TTC549 (cell line): ENCODE measurements at regions not wholly inside any gene's neighbourhood (a gene's known extent, or its start where the extent isn't known, plus 50 kb on each side); places are given as distances from the start of the nearest gene placed in this dataset.

Source experiments
- FAIRE-seq: peaks from 2 replicates; lab custom pipeline; 2012; peaks lifted over from hg19 to GRCh38; lab: Jason Lieb, UNC

DNA sequence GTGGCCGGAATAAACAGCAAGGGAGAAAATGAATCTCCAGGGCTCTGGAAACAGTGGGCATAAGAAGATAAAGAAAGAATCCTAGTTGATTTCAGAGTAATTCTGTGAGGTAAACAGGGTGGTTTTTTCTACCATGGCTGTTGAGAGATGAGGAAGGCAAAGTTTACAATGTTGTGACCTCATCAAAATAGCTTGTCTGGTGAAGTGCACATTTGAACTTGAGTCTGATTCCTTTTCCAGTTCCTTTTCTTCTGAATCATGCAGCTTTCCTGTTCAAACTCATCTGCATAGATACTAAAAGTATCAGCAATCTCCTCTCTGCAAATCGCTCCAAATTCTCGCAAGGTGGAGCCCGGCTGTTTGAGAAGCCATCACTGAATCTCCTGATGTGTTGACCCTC lies 161.7 kb downstream of the PLPP3 start:
- FAIRE-seq, result no peak

DNA sequence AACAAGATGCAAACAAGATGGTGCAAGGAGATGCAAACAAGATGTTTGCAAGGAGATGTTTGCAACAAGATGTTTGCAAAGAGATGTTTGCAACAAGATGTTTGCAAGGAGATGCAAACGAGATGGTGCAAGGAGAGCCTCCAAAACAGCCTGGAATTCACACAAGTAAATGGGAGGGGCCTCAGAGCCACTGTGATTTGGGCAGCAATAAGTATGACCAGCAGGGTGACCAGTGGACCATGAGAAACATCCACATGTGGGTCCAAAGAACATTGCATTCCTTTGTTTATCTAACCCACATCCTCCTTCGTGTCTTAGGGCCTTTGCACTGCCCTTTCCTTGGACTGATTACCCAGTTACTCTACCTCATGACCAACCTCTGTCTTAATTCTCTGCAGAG lies 162.9 kb downstream of the PLPP3 start:
- no peak for FAIRE-seq

DNA sequence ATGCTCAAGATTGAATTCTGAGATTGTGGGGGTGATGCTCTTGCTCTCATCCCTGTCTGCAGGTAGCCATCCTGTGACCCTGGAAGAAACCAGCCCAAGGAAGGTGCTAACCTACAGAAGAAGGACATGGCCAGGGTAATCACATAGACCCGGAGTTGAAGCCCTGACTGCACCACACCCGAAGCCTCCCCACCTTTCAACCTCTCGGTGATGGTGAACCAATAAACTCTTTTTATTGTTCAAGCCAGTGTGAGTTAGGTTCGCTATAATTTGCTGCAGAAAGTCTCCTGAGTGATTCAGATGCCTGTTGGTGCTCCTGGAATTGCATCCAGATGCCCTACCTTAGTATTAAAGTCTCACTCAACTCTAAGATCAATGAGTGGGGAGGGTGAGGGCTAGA lies 163.6 kb downstream of the PLPP3 start:
- no peak for FAIRE-seq

DNA sequence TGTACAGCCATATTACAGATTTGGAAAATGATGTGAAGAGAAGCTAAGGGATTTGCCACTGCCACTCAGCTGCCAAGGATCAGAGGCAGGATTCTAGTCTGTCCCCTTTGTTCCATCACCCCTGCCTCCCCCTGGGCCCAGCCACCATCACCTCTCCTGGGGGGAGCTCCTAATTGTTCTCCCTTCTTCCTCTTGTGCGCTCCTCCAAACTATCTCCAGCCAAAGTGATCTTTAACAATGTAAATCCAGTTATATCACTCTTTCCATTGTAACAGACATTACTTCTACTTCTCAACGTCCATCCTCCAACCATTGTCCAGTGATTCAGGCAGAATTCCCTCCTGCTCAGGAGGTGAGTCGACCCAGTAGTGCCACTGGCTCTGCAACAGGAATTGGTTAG lies 164.1 kb downstream of the PLPP3 start:
- FAIRE-seq, result no peak

DNA sequence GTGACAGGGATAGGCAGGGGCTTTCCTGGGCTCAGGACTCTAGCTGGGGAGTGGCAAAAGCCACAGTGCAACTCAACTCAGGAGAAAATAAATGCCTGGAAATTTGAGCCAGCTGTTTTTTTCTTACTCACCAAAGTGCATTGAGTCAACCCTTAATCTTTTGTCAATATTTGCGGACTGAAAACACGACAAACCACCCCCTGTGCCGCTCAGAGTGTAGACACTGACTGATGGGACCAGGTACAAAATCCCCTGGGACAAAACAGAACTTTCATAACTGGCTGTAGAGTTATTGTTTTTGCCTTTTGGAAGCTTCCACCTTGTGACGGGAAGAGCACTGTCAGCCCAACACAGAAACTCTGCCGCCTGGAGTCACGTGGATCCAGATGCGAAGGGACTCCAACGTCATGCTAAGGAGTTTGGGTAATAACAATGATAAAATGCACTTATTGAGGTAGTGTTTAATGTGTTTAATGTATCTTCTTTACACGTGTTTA lies 164.6 kb downstream of the PLPP3 start:
- FAIRE-seq, result no peak

DNA sequence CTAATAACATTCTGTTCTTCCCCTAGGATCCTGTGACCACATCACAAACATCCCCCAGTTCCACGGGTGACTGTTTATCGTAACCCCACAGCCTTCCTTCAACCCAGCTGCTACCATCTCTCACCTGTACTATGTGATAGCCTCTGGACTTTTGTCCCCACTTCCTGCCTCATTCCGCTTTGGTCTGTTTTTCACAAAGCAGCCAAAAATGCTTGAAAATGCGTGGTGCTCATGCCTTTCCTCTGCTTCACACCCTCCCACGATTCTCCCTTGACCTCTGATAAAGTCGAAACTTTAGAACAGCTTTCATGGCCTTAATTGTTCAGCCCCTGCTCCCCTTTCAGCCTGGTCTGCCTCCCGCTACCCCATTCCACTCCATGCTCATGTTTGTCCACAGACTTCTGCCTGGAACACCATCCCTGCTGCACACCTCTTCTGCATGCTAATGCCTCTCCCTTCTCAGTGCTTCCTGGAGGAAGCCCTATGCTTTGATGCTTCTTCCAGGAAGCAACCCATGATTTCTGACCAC lies 165.6 kb downstream of the PLPP3 start:
- FAIRE-seq, result no peak

DNA sequence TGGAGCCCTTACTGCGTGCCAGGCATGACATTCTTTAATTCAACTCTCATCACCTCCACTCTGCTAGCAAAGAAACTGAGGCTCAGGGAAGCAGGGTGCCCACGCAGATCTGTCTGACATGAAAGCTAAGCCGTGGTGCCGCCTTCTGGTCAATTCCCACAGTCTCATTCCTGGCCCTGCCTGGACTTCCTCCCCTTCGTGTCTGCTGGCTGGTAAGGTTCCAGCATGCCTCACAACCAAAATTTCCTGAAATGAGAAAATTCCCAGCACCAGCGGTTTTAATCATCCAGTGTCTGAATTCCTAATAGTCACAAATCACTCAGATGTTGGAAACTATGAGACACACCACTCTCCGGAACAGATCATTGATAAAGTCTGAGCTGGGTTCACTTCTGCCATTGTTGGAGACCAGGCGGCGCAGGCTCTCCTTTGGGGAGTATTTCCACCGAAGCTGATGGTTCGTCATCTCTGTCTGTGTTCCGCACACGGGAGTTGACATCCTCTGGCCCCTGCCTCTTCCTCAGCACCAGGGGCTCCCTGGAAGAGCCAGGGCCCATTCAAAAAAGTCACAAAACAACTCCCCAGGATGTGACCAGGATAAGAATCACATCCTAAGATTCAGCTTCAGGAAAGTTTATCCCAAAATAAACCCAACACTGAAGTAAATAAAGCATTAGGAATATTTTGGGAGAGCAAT lies 167.7 kb downstream of the PLPP3 start:
- no peak for FAIRE-seq

DNA sequence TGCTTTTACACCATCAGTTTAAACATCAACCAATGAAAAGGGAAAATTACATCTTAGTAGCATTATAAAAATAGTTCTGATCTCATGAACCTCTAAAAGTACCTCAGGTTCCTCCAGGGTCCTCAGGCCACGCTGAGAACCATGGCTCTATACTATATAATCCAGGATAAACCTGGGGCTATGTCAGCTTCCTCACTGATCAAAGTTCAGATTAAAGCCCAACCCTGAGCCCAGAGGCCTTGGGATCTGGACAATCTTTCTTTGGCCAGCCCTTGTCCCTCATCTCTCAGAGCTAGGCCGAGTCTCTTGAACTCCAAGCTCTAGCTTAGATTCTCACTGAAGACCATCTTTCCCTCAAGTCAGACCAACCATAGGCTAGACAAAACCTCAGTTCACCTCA lies 168.3 kb downstream of the PLPP3 start:
- FAIRE-seq, result no peak

DNA sequence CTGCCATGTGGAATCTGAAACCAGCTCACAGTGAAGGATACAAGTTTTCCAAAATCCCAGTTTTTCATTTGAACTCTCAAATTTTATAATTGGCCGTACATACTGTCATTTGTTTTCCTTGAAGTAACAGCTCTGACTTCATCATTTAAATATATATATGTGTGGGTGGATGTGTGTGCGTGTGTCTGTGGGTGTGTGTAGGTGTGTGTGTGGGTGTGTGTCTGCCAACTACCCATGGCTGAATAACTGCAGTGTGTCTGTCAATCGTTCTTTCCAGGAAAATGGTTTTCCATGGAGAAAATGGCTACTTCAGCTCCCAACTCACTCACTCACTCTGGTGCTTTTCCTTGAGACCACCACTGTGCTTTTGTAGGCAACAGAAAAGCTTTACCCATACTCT lies 169.0 kb downstream of the PLPP3 start:
- no peak for FAIRE-seq

DNA sequence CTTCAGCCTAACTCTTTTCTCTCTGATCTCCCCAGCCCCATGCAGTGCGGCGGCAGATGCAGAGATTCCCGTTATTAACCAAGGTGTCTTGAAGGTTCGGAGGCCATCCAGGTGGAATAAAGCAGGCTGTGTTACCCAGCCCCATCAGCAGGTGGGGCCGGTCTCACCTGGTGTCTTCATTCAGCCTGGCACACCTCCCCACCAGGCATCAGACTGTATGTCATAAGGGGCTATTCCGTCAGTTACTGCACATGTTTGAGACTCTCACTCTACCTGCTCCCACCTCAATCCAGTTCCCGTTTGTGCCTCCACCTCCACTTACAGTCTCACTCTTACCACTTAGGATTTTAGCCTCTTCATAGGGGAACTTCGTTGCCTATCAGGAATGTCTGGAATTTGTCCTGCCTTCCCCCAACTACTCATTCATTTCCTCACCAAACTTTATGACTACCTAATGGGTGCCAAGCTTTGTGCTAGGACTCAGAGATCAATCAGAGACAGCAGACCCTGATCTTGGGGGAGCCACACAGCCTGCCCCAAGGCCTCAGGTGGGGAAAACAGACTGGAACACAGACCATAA lies 170.2 kb downstream of the PLPP3 start:
- FAIRE-seq, result no peak

DNA sequence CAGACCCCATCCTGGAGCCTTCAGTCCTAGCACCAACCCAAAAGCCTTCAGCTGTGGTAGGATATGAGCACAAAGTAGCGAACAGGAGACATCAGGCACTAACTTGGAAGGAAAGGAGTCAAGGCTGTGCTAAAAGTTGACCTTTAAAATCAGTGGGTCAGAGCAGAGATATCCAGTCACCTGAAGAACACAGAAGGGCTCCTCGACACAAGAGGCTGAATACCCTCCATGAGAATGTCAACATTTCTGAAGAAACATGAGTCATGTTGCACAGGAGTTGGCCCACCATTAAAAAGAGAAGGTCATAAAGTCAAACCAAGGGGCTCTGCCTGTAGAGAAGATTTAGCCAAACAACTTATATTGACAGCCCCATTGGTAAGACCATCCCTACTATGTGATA lies 172.5 kb downstream of the PLPP3 start:
- no peak for FAIRE-seq

DNA sequence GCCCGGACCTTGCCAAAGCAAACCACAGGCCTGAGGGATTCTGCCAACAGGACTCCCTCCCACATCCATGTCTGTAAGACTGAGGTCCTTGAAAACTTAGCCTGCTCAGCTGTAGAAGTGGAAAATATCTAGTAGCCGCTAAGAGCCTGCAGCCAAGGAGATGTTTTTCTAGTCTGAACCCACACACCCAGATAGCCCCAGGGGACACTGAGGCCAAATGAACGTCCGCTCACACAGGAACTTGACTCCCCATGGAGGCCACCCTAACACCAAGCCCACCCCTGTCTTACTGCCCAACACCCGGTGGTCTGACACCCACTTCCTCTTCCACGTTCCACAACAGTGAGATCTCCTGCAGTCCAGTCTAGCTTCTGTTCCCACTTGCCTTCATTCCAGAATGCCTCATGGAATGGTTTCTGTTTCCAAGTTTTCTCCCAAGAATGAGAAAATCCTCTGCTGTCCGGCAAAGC lies 174.8 kb downstream of the PLPP3 start:
- FAIRE-seq, result no peak

DNA sequence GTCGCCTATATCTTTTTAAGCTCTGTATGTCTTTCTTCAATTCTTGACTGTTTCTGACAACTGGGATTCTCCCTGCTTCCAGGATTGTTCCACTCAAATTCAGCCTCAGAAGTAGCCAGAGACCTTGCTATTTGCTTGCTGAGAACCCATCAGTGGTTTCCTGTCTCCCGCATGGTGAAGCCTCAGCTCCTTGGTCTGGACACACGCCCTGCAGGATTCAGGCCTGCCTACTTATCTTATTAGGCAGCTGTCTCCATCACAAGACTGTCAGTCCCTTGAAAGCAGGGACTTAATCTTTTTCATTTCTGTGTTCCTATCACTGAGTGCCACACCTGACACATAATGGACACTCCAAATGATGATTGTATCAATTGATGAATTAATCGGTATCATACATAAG lies 175.3 kb downstream of the PLPP3 start:
- FAIRE-seq, result no peak

DNA sequence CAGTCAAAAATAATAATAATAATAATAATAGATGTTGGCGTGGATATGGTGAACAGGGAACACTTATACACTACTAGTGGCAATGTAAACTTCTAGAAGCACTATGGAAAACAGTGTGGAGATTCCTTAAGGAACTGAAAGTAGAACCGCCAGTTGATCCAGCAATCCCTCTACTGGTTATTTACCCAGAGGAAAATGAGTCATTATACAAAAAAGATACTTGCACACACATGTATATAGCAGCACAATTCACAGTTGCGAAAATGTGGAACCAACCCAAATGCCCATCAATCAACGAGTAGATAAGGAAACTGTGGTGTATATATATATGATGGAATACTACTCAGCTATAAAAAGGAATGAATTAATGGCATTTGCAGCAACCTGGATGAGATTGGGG lies 176.0 kb downstream of the PLPP3 start:
- no peak for FAIRE-seq

DNA sequence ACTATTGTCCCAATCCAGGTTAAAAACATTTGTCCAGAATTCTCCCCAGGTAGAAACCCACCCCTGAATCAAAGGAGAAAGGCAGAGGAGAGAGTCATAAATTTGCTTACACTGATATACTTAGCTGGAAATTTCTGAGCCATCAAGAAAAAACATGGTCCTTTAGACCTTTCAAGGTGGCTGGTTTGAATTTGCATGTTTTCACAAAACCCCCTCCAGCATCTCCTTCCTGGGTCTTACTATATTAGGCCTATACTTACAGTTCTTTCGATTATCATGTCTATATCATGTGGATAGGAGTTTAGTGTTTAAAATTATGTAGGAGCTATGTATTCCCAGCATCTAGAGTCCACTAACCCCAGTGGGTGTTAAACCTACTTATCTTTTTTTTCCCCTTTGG lies 178.2 kb downstream of the PLPP3 start:
- no peak for FAIRE-seq

DNA sequence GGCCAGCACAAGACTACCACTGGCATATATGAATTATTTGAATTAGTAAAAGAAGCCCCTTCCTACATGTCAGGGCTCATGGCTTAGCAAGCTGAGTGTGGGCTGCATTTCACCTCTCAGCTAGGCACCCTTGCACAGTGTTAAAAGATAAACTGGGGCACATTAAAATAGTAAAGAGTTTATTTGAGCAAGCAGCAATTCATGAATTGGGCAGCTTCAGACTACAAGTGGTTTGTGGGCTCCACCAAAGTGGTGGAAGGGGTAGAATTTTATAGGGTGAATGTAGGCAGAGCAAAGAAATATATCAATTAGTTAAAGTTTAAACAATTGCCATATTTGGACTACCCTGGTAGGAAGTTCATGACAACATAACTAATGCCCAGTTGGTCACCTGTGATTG lies 178.8 kb downstream of the PLPP3 start:
- no peak for FAIRE-seq

DNA sequence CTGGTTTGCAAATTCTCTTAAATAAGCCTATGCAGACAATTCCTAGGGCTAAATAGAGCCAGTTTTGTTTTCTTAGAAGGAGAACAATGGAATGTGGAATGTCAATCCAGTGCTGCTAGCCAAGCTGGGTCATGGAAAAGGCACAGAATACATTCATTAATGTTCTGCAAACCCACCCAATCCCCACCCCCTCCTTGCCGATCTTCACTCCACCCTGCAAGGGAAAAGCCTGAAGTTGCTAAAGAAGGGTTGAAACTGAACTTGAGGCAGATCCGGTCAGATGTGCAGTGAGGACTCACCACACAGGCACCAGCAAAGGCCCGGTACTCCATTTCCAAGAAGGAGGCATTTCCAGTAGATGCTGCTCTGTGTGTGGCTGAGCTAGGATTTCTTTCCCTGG lies 179.6 kb downstream of the PLPP3 start:
- no peak for FAIRE-seq

DNA sequence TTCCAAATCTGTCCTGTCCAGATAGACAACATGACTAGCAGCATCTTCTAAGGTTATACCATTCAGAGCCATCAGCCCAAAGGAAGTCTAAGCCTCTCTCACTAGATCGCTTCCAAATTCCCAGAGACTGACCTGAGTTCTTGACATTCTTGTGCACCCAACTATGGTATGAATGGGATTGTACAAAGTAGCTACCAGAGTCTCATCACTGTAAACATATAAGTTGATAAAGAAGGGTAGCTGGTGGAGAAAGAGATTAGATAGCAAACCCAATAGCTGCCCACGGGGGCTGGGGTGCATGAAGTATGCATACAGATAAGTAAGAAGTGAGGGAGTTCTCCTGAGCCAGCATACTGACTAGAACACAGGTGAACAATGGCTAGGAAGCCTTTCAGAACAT lies 180.0 kb downstream of the PLPP3 start:
- no peak for FAIRE-seq

DNA sequence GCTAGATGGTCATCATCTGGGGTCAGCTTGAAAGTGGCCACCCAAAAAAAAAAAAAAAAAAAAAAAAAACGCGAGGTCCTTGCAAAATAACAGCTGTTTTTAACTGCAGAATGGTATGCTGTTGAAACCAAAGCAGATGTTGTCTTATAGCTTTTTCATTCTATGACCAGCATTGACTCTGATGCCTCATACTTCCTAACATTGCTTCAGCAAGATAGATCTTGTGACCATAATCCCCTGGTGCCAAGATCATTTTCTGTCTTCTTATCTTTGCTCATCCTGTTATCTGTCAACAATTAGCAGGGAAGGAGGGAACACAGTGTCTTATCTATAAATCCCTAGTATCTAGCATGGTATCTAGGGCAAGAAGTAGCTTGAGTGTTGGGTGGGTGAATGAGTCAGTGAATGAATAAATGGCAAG lies 181.5 kb downstream of the PLPP3 start:
- no peak for FAIRE-seq

DNA sequence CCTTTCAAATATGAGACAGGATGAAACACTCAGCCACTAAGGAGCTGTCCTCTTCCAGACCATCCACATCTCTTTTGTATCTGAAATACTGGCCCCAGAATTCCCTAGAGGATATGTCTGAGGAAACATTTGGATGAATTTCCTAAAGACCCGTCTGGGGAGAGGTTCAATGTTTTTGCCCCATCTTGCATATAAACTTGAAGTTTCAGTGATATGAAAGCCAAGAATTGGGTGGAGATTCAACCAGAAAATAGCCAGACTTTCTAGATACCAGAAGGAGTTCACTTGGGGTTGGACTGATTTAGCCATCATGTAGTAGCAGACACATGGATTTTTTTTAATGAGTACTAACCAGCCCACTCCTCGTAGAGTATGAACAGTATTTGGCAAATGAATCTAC lies 182.0 kb downstream of the PLPP3 start:
- no peak for FAIRE-seq

DNA sequence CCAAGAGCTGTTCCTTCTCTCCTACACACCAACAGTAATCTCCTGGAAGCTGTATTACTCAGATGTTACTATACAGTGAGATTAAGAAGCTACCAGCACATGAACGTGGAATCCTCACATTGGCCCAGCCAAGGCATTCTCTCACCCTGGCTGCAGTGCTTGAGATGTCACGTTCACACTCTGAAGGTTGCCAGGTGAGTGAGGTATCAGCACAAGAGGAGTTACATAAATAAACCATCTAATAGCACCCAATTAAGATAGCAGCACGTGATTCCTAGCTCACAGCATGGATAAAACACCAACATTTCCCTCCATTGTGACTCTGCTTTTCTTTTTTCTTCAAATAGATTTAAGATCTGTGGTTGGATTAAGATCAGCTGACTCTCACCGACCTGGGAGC lies 182.8 kb downstream of the PLPP3 start:
- no peak for FAIRE-seq

DNA sequence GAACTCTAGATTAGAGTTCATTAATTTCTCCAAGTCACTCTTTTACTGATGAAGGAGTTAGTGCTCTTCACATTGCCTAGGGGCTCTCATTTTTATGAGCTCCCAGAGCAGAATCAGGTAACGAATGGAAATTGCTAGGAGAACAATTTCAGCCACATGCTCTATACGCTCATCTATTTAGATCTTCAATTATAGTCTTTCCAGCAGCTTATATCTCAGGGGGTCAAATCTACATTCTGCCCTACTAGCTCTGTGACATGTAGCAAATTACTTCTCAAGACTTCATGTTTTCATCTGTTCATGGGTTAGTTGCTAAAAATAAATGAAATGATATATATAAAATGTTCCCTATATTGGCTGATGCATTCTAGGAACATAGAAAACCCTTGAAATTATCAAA lies 183.6 kb downstream of the PLPP3 start:
- no peak for FAIRE-seq

DNA sequence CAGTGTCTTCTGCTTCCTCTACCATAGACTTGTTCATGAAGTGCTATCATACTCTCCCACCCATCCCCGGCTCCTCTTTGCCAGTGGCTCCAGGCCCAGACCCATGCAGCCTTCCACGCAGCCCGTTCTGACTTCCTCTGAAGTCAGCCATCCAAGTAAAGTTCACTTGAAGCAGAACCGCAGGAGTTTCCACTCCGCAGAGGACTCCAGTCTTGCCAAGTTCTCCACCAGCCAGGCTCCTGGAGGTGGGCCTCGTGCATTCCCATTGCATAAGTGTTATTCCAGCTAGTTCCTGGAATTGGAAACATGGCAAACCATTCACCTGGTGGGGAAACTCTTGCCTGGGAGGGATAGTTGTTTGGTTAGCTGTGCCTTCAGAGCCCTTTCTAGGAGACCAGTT lies 185.1 kb downstream of the PLPP3 start:
- FAIRE-seq, result no peak
